Motor neuron (in vitro differentiated cells): ENCODE measurements at regions not wholly inside any gene's neighbourhood (a gene's known extent, or its start where the extent isn't known, plus 50 kb on each side); places are given as distances from the start of the nearest gene placed in this dataset.
"Not testable (repeated sequence)": the region's sequence is repeated elsewhere in the genome, so short reads cannot be mapped to it uniquely, and the experiment has no call there.

ENCODE experiments used
- ATAC-seq, 8 experiments: fragments of 200-7000 bp; cut with Tn5 transposase; replicated peaks in 6 of 8; 2 replicates each; pipeline ENCODE4 v1.8.0; 2021; ENCODE audit warnings: mild to moderate bottlenecking in 8 of 8, moderate library complexity in 8 of 8
- H3K27ac ChIP-seq, 2 donors: fragments of 250-450 bp; sonication (Bioruptor Pico); 2 replicates each; pipeline ENCODE4 v1.9.0; 2021; ENCODE audit warnings: antibody characterized with exemption in 2 of 2, mild to moderate bottlenecking in 2 of 2, moderate library complexity in 1 of 2
- H3K4me1 ChIP-seq, 2 donors: fragments of 250-450 bp; sonication (Bioruptor Pico); replicated peaks in 1 of 2; 2 replicates each; pipeline ENCODE4 v1.6.1; 2021; ENCODE audit warnings: antibody characterized with exemption in 2 of 2, mild to moderate bottlenecking in 2 of 2, moderate library complexity in 1 of 2
- H3K4me3 ChIP-seq, 5 donors: fragments of 250-450 bp; sonication (Bioruptor Pico); 2 replicates each; pipeline ENCODE4 v1.9.0; 2021; ENCODE audit warnings: antibody characterized with exemption in 5 of 5, mild to moderate bottlenecking in 5 of 5, moderate library complexity in 4 of 5
- WGBS, 10 experiments: fragments of 450-650 bp; shearing (Covaris generic); methylation state at CpG; one replicate each; pipeline ENCODE4 v1.0.0; 2022; 5-methylcytosine and 5-hydroxymethylcytosine counted together
- in situ Hi-C, 9 experiments: fragments of 400-800 bp; cut with MboI; loops; one replicate each; pipeline ENCODE4 v1.15.0; 2021; ENCODE audit warnings: low sequenced_read_pairs in 9 of 9, low pct_unique_long_range_greater_than_20kb in 2 of 9; ENCODE audit not compliant: unreplicated experiment in 9 of 9

DNA sequence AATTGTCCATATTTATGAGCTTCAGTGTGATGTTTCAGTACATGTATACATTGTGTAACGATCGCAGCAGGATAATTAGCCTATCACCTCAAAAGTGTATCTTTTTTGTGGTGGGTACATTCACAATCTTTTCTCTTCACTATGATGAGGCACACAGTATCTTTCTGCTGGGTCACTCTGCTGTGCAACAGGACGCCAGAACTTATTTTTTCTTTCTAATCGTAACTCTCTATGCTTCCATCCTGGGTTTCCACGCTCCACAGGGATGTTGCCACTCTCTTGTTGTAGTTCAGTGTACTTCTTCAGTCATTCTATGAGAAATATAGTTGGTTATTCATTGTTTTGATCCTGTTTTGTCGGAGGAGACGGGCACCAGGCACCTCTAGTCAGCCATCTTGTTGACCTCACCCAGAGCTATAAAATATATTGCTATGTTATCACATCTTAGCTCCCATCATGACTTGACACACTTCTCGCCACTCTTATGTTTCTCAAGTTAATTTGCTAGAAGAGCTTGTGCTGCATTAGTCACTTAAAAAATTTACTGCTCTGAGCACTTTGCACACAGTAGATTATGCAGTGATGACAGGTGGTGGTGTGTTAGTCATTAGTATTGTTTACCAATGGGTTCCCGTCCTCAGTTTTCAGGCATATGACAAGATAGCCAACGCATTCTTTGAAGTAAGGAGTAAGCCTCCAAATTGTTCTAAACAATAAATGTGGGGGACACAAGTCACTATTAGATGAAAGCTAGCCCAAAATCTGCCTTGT is 1002.7 kb upstream of the PCDH7 start:
- ATAC-seq, result peak in 5 of 8 experiments; percentile 75 to 99 (median 98)
- Histone ChIP-seq H3K4me1 (no peaks in the 10 kb centered on the region), H3K4me3 (no peak overlapping the region), H3K27ac (no peak overlapping the region)
- in situ Hi-C loops, result no loop called here
- WGBS, 10 experiments, result 17 to 94% (median 30%) methylated on average over 2 to 8 of the region's 10 CpGs; no CpG with 5 or more reads in 3 of the 10 experiments

GRCh38 chr4:29718136-29718535 is 1002.0 kb upstream of the PCDH7 start:
- Histone ChIP-seq H3K4me1 (no peaks in the 10 kb centered on the region), H3K27ac (no peak overlapping the region), H3K4me3 (no peak overlapping the region)
- in situ Hi-C loops, result no loop called here
- no peak for ATAC-seq

GRCh38 chr4:29722253-29722652 is 997.9 kb upstream of the PCDH7 start:
- Histone ChIP-seq H3K4me1 (no peaks in the 10 kb centered on the region), H3K4me3 (no peak overlapping the region), H3K27ac (no peak overlapping the region)
- no peak for ATAC-seq
- in situ Hi-C loops, result no loop called here
- WGBS, 10 experiments, result 2 to 98% (median 85%) methylated on average over 3 to 6 of the region's 6 CpGs

DNA sequence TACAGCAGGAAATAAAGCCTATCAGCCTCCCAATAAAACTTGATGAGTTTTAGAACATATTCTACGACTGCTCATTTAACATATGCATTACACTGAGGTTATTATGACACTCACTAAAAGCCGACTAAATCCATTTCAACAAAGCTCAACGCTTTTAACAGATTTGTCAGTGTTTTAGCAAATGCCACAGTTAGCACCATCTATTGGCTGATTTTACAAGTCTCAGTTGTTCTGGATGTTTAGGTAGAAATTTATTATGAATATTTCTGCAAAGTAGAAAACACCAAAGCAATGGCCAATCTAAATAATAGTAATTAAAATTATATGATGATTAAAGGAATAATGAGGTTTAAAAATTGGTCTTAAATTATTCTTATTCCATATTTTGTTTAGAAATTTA is 993.2 kb upstream of the PCDH7 start:
- peak in 1 of 8 experiments; percentile 39 for ATAC-seq
- in situ Hi-C loops, result no loop called here
- Histone ChIP-seq H3K4me3 (no peak overlapping the region), H3K27ac (no peak overlapping the region), H3K4me1 (no peaks in the 10 kb centered on the region)
- 0 to 94% (median 76%) methylated on average over 1 to 3 of the region's 3 CpGs for WGBS, 10 experiments

- no peak overlapping the region for H3K4me3 ChIP-seq
- in situ Hi-C loops, result no loop called here
- WGBS, 10 experiments, result 0 to 80% (median 47%) methylated on average over 2 to 8 of the region's 8 CpGs
- H3K4me1 ChIP-seq, result peaks cover 11 to 27% of the 10 kb centered on the region in 2 donors
- ATAC-seq, result peak in 5 of 8 experiments; percentile 96 to 97 (median 96)
- no peak overlapping the region for H3K27ac ChIP-seq
These were observed 985.6 kb upstream of the PCDH7 start for GRCh38 chr4:29734343-29735213.

- no peaks in the 10 kb centered on the region for H3K4me1 ChIP-seq
- 9 to 80% (median 35%) methylated on average over 1 to 2 of the region's 3 CpGs; no CpG with 5 or more reads in 6 of the 10 experiments for WGBS, 10 experiments
- no peak for ATAC-seq
- H3K27ac ChIP-seq, result no peak overlapping the region
- no peak overlapping the region for H3K4me3 ChIP-seq
- in situ Hi-C loops, result no loop called here
These were observed 963.2 kb upstream of the PCDH7 start for GRCh38 chr4:29756966-29757365.

GRCh38 chr4:29762151-29762550 is 958.0 kb upstream of the PCDH7 start:
- in situ Hi-C loops, result no loop called here
- Histone ChIP-seq H3K4me3 (no peak overlapping the region), H3K4me1 (no peaks in the 10 kb centered on the region), H3K27ac (no peak overlapping the region)
- WGBS, 10 experiments, result 0 to 100% (median 55%) methylated on average over 1 to 2 of the region's 2 CpGs; no CpG with 5 or more reads in 2 of the 10 experiments
- no peak for ATAC-seq

DNA sequence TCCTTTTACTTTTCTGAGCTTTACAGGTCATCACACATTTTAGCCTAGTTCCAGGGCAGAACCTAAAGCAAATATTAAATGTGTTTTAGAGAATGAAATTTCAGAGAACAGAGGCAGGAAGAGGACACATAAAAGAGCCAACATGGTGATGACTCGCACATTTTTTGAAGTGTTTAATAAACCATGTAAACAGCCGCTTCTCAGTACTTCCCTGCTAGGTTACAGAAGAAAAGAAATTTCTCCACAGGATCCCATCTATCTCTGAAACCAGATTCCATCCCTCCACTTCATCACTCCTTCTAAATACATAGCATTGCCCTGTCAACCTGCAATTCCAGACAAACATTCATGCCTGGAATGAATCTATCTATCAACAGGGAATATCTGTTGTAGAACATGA is 949.5 kb upstream of the PCDH7 start:
- no peak overlapping the region for H3K27ac ChIP-seq
- in situ Hi-C loops, result no loop called here
- ATAC-seq, result peak in 1 of 8 experiments; percentile 65
- H3K4me3 ChIP-seq, result no peak overlapping the region
- no peaks in the 10 kb centered on the region for H3K4me1 ChIP-seq
- 0 to 95% (median 76%) methylated on average over 1 to 2 of the region's 2 CpGs; no CpG with 5 or more reads in 1 of the 10 experiments for WGBS, 10 experiments

DNA sequence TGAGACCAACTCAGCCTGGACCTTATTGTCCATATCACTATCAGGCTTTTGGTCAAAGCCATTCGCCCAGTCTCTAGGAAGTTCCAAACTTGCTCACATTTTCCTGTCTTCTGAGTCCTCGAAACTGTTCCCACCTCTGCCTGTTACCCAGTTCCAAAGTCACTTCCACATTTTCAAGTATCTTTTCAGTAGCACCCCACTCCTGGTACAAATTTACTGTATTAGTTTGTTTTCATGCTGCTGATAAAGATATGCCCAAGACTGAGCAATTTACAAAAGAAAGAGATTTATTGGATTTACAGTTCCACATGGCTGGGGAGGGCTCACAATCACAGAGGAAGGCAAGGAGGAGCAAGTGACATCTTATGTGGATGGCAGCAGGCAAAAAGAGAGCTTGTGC is 932.0 kb upstream of the PCDH7 start:
- H3K27ac ChIP-seq, in situ Hi-C loops, H3K4me1 ChIP-seq: not testable (repeated sequence)

DNA sequence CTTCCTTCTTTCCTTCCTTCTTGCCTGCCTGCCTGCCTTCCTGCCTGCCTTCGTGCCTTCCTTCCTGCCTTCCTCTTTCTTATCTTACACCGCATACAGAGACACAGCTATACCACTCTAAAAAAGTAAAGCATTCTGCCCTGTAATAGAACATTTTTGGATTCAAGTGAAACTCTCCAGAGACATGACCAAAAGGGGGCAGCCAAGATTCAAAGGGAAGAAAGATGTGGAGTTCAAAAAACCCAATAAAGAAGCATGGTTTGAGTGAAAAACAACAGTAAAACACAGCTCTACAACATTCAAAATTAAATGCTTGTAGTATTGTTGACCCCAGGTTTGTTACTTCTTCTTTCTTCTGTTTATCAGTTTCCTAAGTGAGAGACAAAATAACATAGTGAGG is 914.9 kb upstream of the PCDH7 start:
- in situ Hi-C loops, result no loop called here
- no peak overlapping the region for H3K27ac ChIP-seq
- no peak for ATAC-seq
- WGBS, 10 experiments, result 0 to 68% (median 0%) methylated on average over 1 to 2 of the region's 2 CpGs; no CpG with 5 or more reads in 5 of the 10 experiments
- H3K4me1 ChIP-seq, result peaks cover 0 to 9% of the 10 kb centered on the region in 2 donors
- H3K4me3 ChIP-seq, result no peak overlapping the region

More for the DNA sequence above, 932.0 kb upstream of the PCDH7 start:
- H3K4me3 ChIP-seq, ATAC-seq: not testable (repeated sequence)
- WGBS, 10 experiments, result 0 to 73% (median 28%) methylated on average over 1 to 2 of the region's 2 CpGs; no CpG with 5 or more reads in 4 of the 10 experiments

DNA sequence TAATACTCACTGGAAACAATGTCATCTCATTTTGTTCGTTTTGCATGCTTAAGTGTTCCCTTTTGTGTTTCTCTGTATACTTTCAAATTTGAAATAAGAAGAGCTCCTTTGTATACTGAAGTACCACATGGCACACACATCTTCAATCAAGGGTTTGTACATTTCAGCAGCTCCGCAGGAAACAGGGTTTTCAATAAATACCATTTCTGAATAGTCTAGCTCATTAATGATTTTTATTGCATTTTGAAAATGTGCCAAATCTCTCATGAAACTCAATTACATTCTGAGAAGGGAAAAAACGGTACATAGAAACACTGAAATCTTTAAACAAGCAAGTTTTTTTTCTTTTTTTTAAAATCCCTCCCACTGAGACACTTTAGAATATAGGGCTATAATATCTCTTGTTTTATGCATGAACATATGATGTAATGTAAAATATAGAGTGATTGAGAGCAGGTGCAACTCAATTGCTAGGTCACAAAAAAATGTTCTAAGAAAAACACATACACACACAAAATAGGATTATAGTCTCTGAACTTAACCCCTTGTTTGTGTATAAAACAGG is 914.2 kb upstream of the PCDH7 start:
- WGBS, 10 experiments, result 0 to 83% (median 54%) methylated on average over 1 to 3 of the region's 3 CpGs
- in situ Hi-C loops, result no loop called here

DNA sequence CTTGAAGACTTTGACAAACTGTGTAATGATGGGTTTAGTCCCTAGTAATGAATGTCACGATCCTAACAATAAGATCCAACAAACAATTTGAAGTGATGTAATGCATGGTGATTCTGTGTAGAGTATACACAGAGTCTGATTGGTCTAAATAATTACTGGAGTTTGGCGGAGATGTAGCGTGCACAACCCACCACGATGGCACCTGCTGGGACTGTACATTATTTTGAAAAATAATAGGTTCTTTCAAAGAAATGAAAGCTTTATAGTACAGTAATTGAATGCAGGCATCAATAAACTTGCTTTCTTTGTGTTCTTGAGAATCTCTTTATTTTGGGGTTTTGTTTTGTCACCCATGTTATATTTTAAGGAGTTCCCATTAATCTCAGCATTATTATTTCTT is 902.2 kb upstream of the PCDH7 start:
- 15 to 100% (median 83%) methylated on average over 2 to 4 of the region's 4 CpGs for WGBS, 10 experiments
- in situ Hi-C loops, result no loop called here
- H3K4me3 ChIP-seq, result no peak overlapping the region
- no peak for ATAC-seq
- no peak overlapping the region for H3K27ac ChIP-seq
- H3K4me1 ChIP-seq, result no peaks in the 10 kb centered on the region

More for the DNA sequence above, 914.2 kb upstream of the PCDH7 start:
- Histone ChIP-seq H3K4me3 (no peak overlapping the region), H3K4me1 (peaks cover 0 to 9% of the 10 kb centered on the region in 2 donors), H3K27ac (no peak overlapping the region)
- ATAC-seq, result no peak

DNA sequence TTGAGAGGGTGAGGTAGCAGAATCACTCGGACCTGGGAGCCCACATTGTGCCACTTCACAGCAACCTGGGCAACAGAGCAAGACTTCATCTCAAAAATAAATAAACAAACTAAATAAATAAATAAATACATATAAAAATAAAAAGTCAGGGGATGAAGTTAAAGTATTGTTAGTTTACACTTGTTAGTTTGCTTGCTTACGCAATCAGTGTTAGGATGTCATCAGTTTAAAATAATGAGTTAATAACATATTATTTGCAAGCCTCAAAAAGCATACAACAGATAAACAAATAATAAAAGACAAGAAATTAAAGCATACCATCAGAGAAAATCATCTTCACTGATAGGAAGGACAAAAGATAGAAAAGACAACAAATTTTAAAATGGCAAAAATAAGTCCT is 891.1 kb upstream of the PCDH7 start:
- in situ Hi-C loops, result no loop called here
- Histone ChIP-seq H3K4me3 (no peak overlapping the region), H3K4me1 (no peaks in the 10 kb centered on the region), H3K27ac (no peak overlapping the region)
- 11 to 94% (median 81%) methylated on average over 1 to 2 of the region's 2 CpGs; no CpG with 5 or more reads in 1 of the 10 experiments for WGBS, 10 experiments
- no peak for ATAC-seq
